ENCODE measurements at regions not wholly inside any gene's neighbourhood (a gene's known extent, or its start where the extent isn't known, plus 50 kb on each side); places are given as distances from the start of the nearest gene placed in this dataset.

- TF ChIP-seq CTCF (IDR thresholded peaks at IDR 0.05; ENCODE audit: insufficient read depth, low read length), result no peak
- TF ChIP-seq GABPA (IDR thresholded peaks at IDR 0.05; ENCODE audit: low read depth), result no peak
- TF ChIP-seq SPI1 (IDR thresholded peaks at IDR 0.05; ENCODE audit: borderline replicate concordance, low read depth), result no peak
- no peak for TF ChIP-seq REST (IDR thresholded peaks at IDR 0.05; ENCODE audit: insufficient replicate concordance, low read depth)
- TF ChIP-seq POLR2AphosphoS5 (IDR thresholded peaks at IDR 0.05; ENCODE audit: low read depth), result no peak
Measured at GRCh38 chr13:58998716-58999115, 1165.0 kb downstream of the DIAPH3 start.

All from HL-60 (cell line).